D721Med (cell line): ENCODE measurements at regions not wholly inside any gene's neighbourhood (a gene's known extent, or its start where the extent isn't known, plus 50 kb on each side); places are given as distances from the start of the nearest gene placed in this dataset.

Source experiments
- DNase-seq: peaks from one replicate; pipeline ENCODE4 v3.0.0; 2011; ENCODE audit warnings: low spot score; ENCODE audit not compliant: insufficient read length
- FAIRE-seq: peaks from 2 replicates; lab custom pipeline; 2011; peaks lifted over from hg19 to GRCh38; lab: Jason Lieb, UNC
- TF ChIP-seq, protein P1 (sequence below): IDR thresholded peaks from 2 replicates; pipeline ENCODE4 v1.5.1; 2012; ENCODE audit warnings: mild to moderate bottlenecking, control low read depth; ENCODE audit not compliant: insufficient read depth; ENCODE audit errors: missing control alignments

DNA sequence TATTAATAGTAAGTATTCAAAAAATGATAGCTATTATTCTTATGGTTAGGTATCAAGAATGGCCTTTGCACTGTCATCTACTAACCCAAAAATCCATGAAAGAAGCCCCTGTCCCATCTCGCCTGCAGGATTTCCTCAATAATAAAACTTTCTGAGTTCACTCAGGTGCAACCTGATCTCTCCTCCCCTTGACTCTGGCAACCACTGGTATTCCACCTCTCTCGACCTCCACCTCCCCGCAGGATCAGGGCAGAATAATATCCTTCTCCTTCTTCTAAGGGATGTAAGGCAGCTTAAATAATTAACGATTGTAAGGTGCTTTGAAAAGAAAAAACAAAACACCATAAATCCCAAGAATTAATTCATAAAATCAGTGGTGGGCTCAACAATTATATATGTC lies 359.3 kb downstream of the PLPP3 start:
- TF ChIP-seq, protein P1, sequence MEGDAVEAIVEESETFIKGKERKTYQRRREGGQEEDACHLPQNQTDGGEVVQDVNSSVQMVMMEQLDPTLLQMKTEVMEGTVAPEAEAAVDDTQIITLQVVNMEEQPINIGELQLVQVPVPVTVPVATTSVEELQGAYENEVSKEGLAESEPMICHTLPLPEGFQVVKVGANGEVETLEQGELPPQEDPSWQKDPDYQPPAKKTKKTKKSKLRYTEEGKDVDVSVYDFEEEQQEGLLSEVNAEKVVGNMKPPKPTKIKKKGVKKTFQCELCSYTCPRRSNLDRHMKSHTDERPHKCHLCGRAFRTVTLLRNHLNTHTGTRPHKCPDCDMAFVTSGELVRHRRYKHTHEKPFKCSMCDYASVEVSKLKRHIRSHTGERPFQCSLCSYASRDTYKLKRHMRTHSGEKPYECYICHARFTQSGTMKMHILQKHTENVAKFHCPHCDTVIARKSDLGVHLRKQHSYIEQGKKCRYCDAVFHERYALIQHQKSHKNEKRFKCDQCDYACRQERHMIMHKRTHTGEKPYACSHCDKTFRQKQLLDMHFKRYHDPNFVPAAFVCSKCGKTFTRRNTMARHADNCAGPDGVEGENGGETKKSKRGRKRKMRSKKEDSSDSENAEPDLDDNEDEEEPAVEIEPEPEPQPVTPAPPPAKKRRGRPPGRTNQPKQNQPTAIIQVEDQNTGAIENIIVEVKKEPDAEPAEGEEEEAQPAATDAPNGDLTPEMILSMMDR: no peak
- FAIRE-seq: no peak

DNA sequence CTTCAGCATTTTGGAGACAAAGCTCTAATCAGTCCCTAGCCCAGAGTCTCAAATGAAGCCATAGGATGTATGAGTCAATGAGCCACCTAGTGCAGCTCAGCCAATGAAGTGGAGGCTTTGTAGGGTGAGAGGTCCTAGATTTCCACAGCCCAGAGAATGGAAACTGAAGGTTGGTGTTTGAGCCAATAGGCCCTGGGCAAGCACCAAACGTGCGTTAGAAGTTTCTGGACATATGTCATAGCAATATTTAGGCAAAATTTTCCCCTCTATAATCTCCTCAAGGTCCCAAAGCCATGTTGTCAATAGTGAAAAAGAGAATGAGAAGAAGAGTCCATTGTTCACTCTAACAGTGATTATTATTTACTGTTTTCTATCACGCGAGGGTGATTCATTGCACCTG lies 361.3 kb downstream of the PLPP3 start:
- no peak for FAIRE-seq
- TF ChIP-seq, protein P1: no peak

More for the DNA sequence above, 359.3 kb downstream of the PLPP3 start:
- DNase-seq: no peak

DNA sequence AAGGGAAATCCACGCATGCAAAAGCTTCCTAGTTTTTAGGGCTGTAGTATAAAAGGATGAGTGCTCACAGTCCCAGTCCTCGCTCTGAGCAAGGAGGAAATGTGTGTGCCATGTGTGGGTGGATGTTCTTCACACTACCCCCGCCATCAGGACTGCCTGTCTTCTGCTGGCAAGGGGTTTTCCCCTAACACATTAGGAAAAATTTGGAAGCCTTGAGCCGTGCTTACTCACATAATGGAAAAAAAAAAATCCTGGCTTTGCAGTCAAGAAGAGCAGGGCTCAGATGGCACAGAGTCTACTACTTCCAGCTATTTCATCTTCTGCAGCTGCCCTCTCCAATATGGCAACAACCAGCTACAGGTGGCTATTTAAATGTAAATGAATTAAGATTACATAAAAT lies 363.1 kb downstream of the PLPP3 start:
- TF ChIP-seq, protein P1: no peak
- FAIRE-seq: no peak
- no peak for DNase-seq

More for the DNA sequence above, 361.3 kb downstream of the PLPP3 start:
- DNase-seq: no peak

DNA sequence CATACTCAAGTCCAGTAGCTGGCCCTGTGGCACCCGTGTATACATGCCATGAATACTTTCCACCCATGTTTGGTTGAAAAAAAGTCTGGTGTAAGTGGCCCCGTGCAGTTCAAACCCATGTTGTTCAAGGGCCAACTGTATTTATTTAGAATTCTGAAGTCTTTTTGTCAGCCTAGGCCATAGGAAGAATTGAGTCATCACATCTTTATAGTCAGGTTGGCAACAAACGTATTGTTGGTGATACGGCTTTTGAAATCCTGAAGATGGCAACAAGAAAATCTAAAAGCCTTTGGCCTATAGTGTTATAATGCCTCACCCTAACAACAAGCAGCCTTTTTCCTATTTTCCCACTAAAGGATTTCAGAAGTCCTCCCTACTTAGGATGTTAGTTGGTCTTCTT lies 363.6 kb downstream of the PLPP3 start:
- DNase-seq: no peak
- no peak for FAIRE-seq
- TF ChIP-seq, protein P1: no peak

DNA sequence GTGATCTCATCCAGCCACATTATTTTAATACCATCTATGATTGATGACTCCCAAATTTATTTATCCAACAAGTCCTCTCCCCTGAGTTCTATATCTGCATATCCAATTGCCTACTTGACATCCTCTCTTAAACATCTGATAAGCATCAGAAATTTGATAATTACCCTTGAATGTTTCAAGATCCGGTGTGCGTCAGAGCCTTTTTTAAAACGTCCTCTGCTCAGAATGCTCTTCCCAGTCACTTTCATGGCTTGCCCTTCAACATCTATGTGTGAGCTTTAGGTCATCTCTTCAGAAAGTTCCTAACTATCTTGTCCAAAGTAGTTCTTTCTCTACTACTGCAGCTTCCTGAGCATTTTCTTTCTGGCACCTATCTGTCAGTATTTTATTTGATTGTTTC lies 364.3 kb downstream of the PLPP3 start:
- FAIRE-seq (no peak), DNase-seq (no peak)
- TF ChIP-seq, protein P1: no peak

DNA sequence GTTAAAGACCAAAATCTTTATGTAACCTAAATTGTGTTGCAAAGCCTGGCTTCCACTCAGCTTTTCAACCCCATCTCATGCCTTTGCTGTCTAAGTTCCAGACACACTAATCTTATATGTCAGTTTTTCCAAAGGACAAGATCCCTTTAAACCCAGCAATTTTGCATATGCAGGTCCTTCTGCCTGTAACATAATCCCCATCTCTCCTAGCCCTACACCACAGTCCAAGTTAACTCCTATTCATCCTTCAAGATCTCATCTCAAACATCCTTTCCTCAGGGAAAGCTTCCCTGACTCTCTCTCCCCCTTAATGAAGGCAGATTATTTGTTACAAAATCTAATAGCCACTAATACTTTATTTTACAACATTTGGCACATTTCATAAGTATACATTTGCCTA lies 366.3 kb downstream of the PLPP3 start:
- no peak for FAIRE-seq
- no peak for DNase-seq
- TF ChIP-seq, protein P1: no peak

DNA sequence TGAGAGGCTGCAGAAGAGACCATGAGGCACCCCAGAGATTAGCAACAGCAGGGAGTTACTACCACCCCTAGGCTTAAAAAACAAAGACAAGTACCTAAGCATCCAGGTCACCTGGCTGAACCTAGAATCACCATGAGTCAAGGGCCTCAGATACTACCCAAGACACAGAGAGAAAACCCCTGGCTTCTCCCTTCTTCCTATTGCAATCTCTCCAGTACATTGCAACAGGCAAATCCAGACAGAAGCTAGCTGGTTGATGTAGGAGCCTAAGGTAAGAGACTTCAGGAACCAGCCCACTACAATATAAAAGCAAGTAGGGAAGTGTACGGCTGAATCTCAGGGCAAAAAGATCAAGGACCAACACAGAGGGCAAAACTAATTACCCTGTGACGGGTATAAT lies 367.2 kb downstream of the PLPP3 start:
- FAIRE-seq (no peak), DNase-seq (no peak)
- TF ChIP-seq, protein P1: no peak
